Heart left ventricle (tissue), 13 donors: ENCODE measurements at regions not wholly inside any gene's neighbourhood (a gene's known extent, or its start where the extent isn't known, plus 50 kb on each side); places are given as distances from the start of the nearest gene placed in this dataset.

Experiments
- CTCF ChIP-seq, 12 donors: fragments of 200-600 bp; sonication (generic) in 4 of 12; IDR thresholded peaks; one replicate each; pipeline versions ENCODE4 v1.5.0 to v1.8.0; 2018 to 2022; ENCODE audit warnings: antibody characterized with exemption in 12 of 12, mild to moderate bottlenecking in 5 of 12
- POLR2A ChIP-seq, 2 donors: fragments of 450-650 bp; IDR thresholded peaks; one replicate each; pipeline ENCODE4 v1.6.1; 2017; ENCODE audit warnings: antibody characterized with exemption in 2 of 2, mild to moderate bottlenecking in 2 of 2, moderate library complexity in 2 of 2
- donor health status: ischemic (EF 13 %, LVEDD 7.1; RV severe dilation, severe dysfunction).
- donor health status: DM: no; HTN: yes; CAD: no.
- donor health status: DM: no; HTN: no; CAD: no.
- donor health status: ischemic (EF 25% LVEDD 6.9; RV normal size, moderate dysfunction).
- donor health status: ischemic (EF 25% LVEDD 5.7; RV mildly dilated, moderate dysfunction).
- donor health status: ischemic (EF 35%, LVEDD 5.7; RV mildly dilated, moderate dysfunction).
- donor health status: nonischemic (EF 11% LVEDD 7.7; RV severe dilation, severe dysfunction).
- donor health status: DM: yes; HTN: yes; CAD: no.
- donor health status: PGD.
- donor health status: ischemic (EF 29% LVEDD 5.4; RV normal size, mild dysfunction).
- donor health status: nonischemic (EF 23%, LVEDD 6.1; RV moderate dilation, normal function).

- TF ChIP-seq POLR2A (IDR thresholded peaks at IDR 0.05) (no peak), CTCF (IDR thresholded peaks at IDR 0.05) (no peak)
Measured at GRCh38 chr2:66748939-66749338, 314.0 kb downstream of the MEIS1 start.
